ENCODE measurements at regions not wholly inside any gene's neighbourhood (a gene's known extent, or its start where the extent isn't known, plus 50 kb on each side); places are given as distances from the start of the nearest gene placed in this dataset.

GRCh38 chr1:17903386-17903785 lies 148.3 kb downstream of the ACTL8 start:
- no peak for DNase-seq (ENCODE audit: low read depth in 2 of 3, low spot score in 1 of 3)

DNA sequence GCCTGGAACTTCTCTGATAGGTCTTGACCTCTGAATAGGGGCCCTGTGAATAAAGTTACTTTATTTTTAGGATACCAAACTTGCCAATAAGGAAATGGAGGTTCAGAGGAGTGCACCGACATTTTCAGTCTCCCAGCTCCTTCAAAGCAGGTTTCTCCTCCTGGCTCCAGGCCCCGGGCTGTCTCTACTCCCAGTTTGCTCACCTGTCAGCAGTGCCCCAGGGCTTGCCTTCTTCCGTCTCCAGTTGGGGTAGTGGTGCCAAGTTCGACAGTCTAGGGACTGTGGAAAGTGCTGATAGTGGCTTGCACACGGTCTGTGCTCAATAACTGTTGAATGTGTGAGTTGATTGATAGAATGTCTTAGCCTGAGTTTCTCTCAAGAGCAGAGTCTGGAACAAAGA lies 149.2 kb downstream of the ACTL8 start:
- DNase-seq (ENCODE audit: low read depth in 2 of 3, low spot score in 1 of 3) = no peak

DNA sequence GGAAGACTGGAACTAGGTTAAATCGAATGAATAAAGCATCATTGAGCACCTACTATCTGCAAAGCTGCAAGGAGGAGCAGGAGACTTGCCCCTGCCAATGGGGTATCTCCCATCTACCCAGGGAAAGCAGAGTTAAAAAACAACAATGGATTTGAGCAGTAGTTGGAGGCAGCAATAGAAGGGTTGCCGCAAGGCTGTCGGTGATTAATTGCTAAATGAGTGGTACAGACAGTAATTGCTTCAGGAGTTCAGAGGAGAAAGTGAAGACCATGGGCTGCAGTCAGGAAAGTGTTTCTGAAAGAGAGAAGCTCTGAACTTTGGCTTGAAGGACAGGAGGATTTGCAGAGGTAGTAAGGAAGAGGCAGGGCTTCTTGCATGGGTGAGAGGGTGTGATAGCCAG lies 152.9 kb downstream of the ACTL8 start:
- DNase-seq (ENCODE audit: low read depth in 2 of 3, low spot score in 1 of 3) = no peak

DNA sequence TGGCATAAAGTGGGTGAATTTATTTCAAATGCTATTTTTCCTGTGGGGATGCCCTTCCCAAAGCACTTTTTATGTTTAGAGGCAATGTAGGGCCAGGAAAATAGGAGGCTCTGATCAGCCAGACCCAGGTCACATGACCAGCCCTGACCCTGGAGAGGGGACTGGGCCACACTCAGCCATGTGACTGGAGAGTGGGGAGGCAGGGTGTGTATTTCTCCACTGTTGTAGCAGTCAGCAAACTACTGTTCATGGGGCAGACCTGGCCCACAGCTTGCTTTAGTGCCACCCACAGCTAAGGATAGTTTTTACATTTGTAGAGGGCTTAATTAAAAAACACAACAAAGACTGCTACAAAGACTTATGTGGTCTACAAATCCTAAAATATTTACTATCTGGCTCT lies 153.8 kb downstream of the ACTL8 start:
- DNase-seq (ENCODE audit: low read depth in 2 of 3, low spot score in 1 of 3) = no peak

DNA sequence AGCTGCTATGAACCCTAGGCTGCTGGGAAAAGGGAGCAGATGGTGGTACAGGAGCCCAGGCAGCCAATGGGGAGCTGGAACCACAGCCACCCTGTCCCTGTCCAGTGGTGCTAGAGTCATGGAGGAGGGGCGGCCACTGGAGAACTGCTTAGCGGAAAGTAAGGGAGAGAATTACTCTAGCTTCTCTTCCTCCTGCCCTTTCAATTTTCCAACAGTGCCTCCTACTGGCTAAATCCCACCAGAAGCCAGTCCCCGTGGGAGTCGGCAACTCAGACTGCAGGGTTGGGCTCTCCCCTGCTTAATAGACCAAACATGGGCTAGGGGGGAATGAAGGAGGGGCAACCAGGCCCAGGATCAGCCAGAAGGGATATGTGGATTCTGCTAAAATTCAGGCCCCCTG lies 154.5 kb downstream of the ACTL8 start:
- no peak for DNase-seq (ENCODE audit: low read depth in 2 of 3, low spot score in 1 of 3)

- no peak for DNase-seq (ENCODE audit: low read depth in 2 of 3, low spot score in 1 of 3)
Observed at GRCh38 chr1:17911791-17912190, 156.7 kb downstream of the ACTL8 start.

- no peak for DNase-seq (ENCODE audit: low read depth in 2 of 3, low spot score in 1 of 3)
Observed at GRCh38 chr1:17912491-17912890, 157.4 kb downstream of the ACTL8 start.

DNA sequence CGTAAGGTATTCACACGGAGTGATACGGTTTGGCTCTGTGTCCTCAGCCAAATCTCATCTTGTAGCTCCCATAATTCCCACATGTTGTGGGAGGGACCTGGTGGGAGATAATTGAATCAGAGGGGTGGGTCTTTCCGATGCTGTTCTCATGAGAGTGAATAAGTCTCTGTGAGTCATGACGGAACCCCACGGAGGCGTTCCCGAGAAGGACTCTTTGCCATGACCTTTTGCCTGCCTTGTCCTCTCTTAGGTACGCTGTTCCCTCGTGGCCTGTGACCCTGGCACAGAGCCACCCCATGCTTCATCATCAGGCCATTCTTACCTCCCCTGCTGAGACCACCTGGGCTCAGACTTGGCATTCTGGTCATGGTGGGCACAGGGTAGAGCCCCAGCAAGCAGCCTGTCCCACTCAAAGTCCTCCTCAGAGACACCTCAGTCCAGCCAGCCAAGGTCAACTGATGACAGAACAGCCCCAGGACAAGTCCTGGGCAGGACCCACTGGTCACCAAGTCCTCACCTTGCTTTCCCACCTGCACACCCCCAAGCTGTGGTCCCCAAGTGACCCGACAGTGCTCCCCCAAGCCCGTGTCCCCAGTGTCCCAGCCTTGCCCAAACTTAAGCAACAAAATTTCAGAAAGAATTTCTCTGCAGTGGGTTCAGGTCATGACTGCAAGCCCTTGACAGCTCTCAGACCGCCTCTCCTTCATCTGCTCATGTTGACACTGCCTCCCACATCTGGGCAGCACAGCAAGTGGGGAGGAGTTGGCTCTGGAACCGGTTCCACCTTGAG lies 158.4 kb downstream of the ACTL8 start:
- DNase-seq (ENCODE audit: low read depth in 2 of 3, low spot score in 1 of 3) = no peak

DNA sequence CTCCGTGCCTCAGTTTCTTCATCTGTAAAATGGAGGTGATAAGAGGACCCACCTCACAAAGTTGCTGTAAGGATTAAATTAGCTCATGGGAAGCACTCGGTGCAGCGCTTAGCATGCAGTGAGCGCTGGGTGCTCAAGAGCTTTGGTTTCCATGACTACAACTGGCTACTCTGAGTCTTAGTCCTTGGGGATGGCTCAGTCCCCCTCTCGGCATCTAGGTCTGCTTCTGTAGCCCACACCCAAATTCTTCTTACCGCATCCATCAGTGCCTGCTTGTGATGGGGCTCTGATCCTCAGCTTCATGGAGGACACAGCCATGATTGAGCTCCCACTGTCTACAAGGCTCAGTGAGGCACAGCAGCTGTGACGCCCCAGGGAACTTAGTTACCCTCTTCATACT lies 159.0 kb downstream of the ACTL8 start:
- no peak for DNase-seq (ENCODE audit: low read depth in 2 of 3, low spot score in 1 of 3)

- DNase-seq (ENCODE audit: low read depth in 2 of 3, low spot score in 1 of 3) = no peak
Observed at GRCh38 chr1:17914987-17915386, 159.9 kb downstream of the ACTL8 start.

DNA sequence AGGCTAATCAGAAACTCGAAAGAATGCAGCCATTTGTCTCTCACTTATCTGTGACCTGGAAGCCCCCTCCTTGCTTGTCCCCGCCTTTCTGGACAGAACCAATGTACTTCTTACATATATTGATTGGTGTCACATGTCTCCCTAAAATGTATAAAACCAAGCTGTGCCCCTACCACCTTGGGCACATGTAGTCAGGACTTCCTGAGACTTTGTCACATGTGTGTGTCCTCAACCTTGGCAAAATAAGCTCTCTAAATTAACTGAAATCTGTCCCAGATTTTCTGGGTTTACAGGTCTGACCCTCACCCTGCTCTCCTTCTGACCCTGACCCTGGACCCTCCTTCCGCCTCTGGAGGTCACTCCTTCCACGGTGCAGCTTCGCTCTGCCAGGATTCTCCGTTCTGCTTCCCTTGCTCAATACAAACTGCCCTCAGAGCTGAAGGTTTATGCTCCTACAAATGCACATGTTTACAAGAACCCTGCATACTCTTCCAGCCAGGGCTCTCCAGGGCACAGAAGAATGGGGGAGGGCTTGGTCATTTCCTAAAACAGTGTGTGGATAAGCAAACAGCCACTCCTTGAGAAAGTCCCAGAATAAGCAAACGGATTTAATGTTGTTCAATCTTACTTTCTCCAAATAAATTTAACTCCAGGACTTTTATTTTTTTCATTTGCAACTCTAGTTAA lies 160.5 kb downstream of the ACTL8 start:
- no peak for DNase-seq (ENCODE audit: low read depth in 2 of 3, low spot score in 1 of 3)

GRCh38 chr1:17916702-17917101 lies 161.6 kb downstream of the ACTL8 start:
- DNase-seq (ENCODE audit: low read depth in 2 of 3, low spot score in 1 of 3) = no peak

GRCh38 chr1:17919525-17920439 lies 164.6 kb downstream of the ACTL8 start:
- DNase-seq (ENCODE audit: low read depth in 2 of 3, low spot score in 1 of 3) = no peak

GRCh38 chr1:17920881-17921640 lies 165.9 kb downstream of the ACTL8 start:
- no peak for DNase-seq (ENCODE audit: low read depth in 2 of 3, low spot score in 1 of 3)

DNA sequence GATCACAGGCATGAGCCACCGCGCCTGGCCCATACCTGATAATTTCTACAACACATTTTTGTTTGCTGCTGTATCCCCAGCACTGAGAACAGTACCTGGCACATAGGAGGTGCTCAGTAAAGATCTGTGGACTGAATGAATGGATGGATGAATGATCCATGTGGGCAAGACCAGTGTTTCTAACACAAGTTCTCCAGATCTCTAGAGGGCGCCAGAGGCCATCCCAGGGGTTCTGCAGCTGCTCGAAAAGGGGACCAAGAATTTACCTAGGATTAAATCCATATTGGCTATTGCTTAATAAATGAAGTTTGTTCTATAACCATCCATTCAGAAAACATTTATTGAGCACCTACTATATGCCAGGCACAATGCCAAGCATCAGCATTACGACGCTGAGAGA lies 167.7 kb downstream of the ACTL8 start:
- no peak for DNase-seq (ENCODE audit: low read depth in 2 of 3, low spot score in 1 of 3)

DNA sequence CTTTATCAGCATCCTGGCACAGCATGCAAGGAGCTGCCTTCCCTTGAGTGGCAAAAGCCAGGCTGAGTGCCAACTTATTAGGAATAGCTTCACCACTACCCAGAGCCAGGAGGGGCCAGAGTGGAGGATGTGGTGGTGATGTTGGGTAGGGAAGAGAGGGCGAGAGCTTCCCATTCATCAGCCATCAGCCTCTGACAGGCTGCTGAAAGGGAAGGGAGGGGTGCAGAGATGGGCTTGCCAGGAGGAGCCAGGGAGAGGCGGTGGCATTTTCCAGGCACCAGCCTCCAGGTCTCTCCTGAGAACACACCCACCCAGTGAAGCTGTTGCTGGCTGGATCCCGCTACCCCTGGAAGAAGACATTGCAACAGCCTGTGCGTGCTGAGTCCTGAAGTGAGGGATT lies 168.5 kb downstream of the ACTL8 start:
- no peak for DNase-seq (ENCODE audit: low read depth in 2 of 3, low spot score in 1 of 3)

DNA sequence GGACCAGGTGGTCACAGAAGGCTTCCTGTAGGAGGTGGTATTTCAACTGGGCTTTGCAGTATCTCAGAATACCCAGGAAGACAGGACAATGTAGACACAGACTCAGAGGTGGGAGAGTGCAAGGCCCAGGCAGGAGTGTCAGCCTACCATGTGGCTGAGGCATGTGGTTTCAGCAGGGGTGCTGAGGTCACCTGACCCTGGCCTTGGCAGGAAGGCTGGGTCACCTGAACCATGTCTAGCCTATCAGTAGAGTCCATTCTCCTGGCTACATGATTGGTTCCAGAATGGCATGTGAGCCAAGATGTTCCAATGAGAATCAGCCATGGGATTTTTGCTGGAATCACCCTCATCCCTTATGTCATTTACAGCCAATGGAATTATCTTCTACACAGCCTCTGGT lies 169.4 kb downstream of the ACTL8 start:
- no peak for DNase-seq (ENCODE audit: low read depth in 2 of 3, low spot score in 1 of 3)

DNA sequence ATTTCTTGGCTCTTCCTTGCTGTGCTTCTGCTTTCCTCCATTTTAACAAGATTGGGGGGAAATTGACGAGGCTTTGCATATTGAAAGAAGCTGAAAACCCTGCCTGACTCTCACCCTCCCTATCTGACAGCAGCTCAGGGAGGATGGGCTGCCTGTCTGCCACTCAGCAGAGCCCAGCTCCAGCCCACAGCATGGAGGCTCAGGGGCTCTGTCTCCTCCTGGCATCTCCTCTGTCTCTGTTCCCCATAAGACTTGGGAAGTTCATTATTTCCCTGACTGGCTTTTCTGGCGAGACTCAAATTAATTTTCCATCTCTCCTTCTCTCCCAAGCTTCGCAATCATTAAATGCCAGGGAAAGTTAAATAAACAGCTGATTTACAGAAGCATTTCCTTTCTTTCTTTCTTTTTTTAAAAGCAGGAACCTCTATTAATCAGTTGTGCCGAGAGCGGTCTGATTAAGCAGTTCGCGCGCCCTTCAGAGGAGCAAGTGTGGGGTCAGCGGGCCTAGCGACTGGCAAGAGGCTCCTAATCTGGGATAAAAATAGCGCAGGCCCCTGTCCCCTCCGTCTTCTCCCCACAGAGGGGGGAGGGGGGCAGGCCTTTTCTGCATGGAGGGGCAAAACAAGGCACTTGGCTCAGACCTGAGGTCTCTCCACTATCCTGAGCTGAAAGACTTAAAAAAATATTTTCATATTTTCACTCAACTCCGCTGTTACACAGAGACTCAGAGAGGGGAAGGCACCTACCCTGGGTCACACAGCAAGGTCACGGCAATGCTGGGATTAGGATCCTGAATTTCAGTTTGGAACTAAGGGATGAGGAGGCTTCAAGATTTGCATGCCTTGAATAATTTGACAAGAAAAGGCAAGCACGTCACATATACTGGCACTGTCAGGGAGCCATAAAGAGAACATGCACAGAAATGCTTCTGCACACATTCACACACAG lies 170.4 kb downstream of the ACTL8 start:
- DNase-seq (ENCODE audit: low read depth in 2 of 3, low spot score in 1 of 3) = no peak

GRCh38 chr1:17926906-17927305 lies 171.8 kb downstream of the ACTL8 start:
- DNase-seq (ENCODE audit: low read depth in 2 of 3, low spot score in 1 of 3) = no peak

- no peak for DNase-seq (ENCODE audit: low read depth in 2 of 3, low spot score in 1 of 3)
Observed at GRCh38 chr1:17927952-17928351, 172.8 kb downstream of the ACTL8 start.
